ENCODE measurements at regions not wholly inside any gene's neighbourhood (a gene's known extent, or its start where the extent isn't known, plus 50 kb on each side); places are given as distances from the start of the nearest gene placed in this dataset.

DNA sequence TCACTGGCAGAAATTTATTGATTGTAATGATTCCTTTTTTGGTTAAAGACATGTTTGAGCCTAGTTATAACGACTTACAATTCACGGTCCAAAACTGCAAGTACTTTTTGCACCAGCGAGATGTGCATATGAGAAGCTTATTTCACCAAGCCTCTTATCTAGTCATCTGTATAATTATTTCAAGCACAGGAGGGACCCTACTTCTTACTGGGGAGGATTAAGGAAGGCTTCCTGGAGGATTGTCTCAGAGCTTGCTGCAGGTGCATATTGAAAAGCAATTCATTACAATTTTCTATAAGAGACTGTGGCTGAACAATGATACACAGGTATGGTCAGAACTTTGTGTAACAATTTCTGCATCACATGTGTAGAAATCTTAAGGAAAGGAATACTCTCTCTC lies 152.9 kb downstream of the CAND1 start:
- in situ Hi-C loops (cut with HindIII; ENCODE audit: low pct_ligation_motif_present, low pct_unique_long_range_greater_than_20kb, low sequenced_read_pairs), result no loop called here
- DNase-seq, result no peak

- DNase-seq, result no peak
- in situ Hi-C loops (cut with HindIII; ENCODE audit: low pct_ligation_motif_present, low pct_unique_long_range_greater_than_20kb, low sequenced_read_pairs), result no loop called here
Observed at GRCh38 chr12:67424784-67425183, 155.6 kb downstream of the CAND1 start.

- in situ Hi-C loops (cut with HindIII; ENCODE audit: low pct_ligation_motif_present, low pct_unique_long_range_greater_than_20kb, low sequenced_read_pairs), result no loop called here
- no peak for DNase-seq
Observed at GRCh38 chr12:67425394-67425793, 156.2 kb downstream of the CAND1 start.

- DNase-seq, result no peak
- in situ Hi-C loops (cut with HindIII; ENCODE audit: low pct_ligation_motif_present, low pct_unique_long_range_greater_than_20kb, low sequenced_read_pairs), result no loop called here
Observed at GRCh38 chr12:67426067-67426466, 156.9 kb downstream of the CAND1 start.

DNA sequence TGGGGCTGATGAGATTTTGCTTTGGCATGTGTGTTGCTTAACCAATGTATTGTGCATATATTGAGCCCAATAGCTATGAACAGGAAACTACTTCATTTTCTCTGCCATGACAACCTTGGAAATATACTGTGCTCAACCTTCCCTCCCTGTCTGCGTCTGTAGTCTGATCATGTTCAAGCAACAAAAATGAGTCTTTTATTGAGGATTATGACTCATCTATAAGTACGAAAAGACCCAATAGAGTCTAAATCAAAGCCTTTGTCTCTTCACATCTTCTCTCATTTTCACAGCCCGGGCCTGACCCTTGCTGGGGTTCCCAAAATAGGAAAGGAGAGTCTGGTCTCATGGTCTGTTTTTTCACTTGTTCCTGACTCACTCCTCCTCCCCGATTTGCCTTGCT lies 158.2 kb downstream of the CAND1 start:
- DNase-seq, result no peak
- in situ Hi-C loops (cut with HindIII; ENCODE audit: low pct_ligation_motif_present, low pct_unique_long_range_greater_than_20kb, low sequenced_read_pairs), result no loop called here

DNA sequence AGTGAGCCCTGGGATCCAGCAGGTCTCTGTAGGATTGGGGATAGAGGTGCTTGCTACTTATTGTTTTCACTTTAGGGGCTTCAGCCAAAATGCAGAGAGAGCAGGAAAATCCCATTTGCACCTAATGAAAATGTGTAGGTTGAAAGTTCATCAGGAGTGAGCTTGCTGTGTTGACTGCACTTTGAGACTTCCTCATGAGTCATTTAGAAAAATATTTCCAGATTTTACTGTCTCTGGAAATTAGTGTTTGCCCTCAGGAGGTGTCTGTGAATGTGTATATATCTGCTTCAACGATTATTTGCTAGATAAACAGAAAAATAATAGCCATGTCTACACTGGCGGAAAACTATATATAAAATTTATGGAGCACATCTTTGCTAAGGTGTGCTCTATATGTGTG lies 159.3 kb downstream of the CAND1 start:
- DNase-seq, result no peak
- in situ Hi-C loops (cut with HindIII; ENCODE audit: low pct_ligation_motif_present, low pct_unique_long_range_greater_than_20kb, low sequenced_read_pairs), result no loop called here

GRCh38 chr12:67430708-67431335 lies 161.7 kb downstream of the CAND1 start:
- in situ Hi-C loops (cut with HindIII; ENCODE audit: low pct_ligation_motif_present, low pct_unique_long_range_greater_than_20kb, low sequenced_read_pairs), result no loop called here
- no peak for DNase-seq

DNA sequence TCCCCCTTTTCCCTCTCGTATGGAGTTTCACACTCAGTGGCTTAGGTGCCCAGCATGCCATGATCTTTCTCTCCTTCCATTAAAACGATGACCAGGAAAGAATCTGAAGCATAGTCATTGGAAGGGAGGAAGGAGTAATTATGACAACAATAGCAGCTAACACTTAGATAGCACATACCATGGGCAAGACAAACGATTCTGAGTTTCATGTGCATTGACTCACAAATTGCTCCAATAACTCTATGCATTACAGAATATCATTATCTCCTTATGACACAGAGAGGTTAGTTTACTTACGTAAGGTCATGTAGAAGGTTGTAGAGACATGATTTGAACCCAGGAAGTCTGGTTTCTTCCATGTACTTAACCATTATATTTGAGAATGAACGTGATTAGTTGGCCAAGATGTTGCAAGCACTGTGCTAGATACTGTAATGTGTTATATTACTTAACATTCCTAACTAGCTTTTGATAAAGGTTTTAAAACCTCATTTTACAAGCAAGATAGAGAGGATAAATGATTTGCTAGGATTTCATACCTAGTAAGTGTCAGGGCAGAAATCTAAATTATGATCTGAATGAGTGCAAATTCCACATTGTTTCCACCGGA lies 162.4 kb downstream of the CAND1 start:
- in situ Hi-C loops (cut with HindIII; ENCODE audit: low pct_ligation_motif_present, low pct_unique_long_range_greater_than_20kb, low sequenced_read_pairs), result no loop called here
- DNase-seq, result no peak

- DNase-seq, result no peak
- in situ Hi-C loops (cut with HindIII; ENCODE audit: low pct_ligation_motif_present, low pct_unique_long_range_greater_than_20kb, low sequenced_read_pairs), result no loop called here
Observed at GRCh38 chr12:67433385-67434175, 164.4 kb downstream of the CAND1 start.

DNA sequence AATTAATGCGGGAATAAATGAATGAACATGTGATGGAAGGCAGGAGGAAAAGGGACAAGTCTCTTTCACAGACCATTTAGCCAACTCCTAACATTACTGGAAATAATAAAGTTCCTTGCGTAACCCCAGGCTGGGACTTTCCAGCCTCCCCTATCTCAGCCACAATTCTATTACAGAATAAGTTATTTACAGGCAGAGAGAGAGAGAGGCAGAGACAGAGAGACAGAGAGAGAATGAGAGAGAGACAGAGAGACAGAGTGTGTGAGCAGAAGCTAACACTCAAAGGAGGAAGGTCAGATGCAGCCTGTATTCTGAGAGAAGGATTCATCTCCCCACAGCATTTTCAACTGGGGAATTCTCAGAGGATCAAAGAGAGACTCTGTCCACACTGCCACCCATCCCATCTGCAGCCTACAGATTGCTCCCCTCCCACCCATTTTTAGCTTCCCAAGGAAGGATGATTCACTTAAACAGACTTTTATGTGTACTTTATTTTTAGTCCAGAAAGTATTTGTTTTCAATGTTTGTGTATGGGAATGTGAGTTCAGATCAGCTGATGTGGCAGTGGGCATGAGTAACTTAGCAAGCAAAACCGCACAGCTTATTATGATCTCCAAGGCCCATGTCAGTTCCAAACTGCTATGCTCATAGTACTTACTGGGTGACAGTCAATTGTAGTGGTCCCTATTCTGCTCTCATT lies 165.7 kb downstream of the CAND1 start:
- no peak for DNase-seq
- in situ Hi-C loops (cut with HindIII; ENCODE audit: low pct_ligation_motif_present, low pct_unique_long_range_greater_than_20kb, low sequenced_read_pairs), result no loop called here

- in situ Hi-C loops (cut with HindIII; ENCODE audit: low pct_ligation_motif_present, low pct_unique_long_range_greater_than_20kb, low sequenced_read_pairs), result no loop called here
- no peak for DNase-seq
Observed at GRCh38 chr12:67436230-67436629, 167.1 kb downstream of the CAND1 start.

GRCh38 chr12:67437011-67437410 lies 167.9 kb downstream of the CAND1 start:
- in situ Hi-C loops (cut with HindIII; ENCODE audit: low pct_ligation_motif_present, low pct_unique_long_range_greater_than_20kb, low sequenced_read_pairs), result no loop called here

DNA sequence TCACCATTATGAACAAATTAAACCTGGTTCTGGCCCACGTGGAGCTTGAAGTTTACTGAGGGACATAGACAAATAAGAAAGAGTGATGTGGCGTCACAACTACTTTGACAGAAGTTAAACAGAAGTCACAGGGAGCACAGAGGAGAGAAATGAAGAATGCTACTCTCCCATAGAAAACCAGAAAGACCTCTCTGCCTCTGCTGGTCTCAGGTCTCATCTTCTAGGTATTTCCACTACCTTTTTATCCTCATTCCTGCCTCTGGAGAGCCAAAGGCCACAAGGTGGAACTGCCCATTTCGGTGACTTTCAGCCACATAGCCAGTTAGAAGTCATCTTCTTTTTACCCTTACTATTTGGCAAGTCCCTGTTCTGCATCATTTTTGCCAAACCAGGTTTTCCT lies 170.5 kb downstream of the CAND1 start:
- DNase-seq, result no peak
- in situ Hi-C loops (cut with HindIII; ENCODE audit: low pct_ligation_motif_present, low pct_unique_long_range_greater_than_20kb, low sequenced_read_pairs), result no loop called here

More at GRCh38 chr12:67437011-67437410, 167.9 kb downstream of the CAND1 start:
- no peak for DNase-seq

- peak; percentile 86 for DNase-seq
Observed at GRCh38 chr12:67441736-67442346, 172.7 kb downstream of the CAND1 start.

DNA sequence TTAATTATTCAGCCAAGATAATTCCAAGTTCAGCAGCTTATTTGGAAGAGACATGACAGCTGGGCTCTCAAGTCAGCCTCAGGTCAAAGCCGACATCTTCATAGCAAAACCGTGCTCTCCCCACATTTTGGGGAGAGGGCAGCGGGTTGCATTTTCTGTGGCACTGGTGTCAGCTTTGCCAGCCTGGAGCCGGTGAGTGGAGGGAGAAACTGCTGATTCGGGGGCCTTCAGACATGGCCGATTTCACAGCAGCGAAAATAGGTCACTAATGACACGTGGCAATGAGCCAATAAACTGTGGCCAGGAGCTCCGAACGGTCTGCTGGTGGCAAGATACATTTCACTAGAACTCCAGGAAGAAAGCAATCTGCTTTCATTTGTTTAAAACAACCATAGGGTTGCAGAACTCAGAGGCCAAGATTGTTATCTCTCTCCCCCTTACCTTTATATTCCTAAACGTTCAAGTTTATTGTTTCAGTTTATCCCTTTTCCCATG lies 173.2 kb downstream of the CAND1 start:
- in situ Hi-C loops (cut with HindIII; ENCODE audit: low pct_ligation_motif_present, low pct_unique_long_range_greater_than_20kb, low sequenced_read_pairs), result no loop called here
- DNase-seq, result no peak

More at GRCh38 chr12:67441736-67442346, 172.7 kb downstream of the CAND1 start:
- in situ Hi-C loops (cut with HindIII; ENCODE audit: low pct_ligation_motif_present, low pct_unique_long_range_greater_than_20kb, low sequenced_read_pairs), result no loop called here

GRCh38 chr12:67442896-67443295 lies 173.7 kb downstream of the CAND1 start:
- DNase-seq, result no peak
- in situ Hi-C loops (cut with HindIII; ENCODE audit: low pct_ligation_motif_present, low pct_unique_long_range_greater_than_20kb, low sequenced_read_pairs), result no loop called here

- in situ Hi-C loops (cut with HindIII; ENCODE audit: low pct_ligation_motif_present, low pct_unique_long_range_greater_than_20kb, low sequenced_read_pairs), result no loop called here
- DNase-seq, result no peak
Observed at GRCh38 chr12:67444542-67444941, 175.4 kb downstream of the CAND1 start.

- in situ Hi-C loops (cut with HindIII; ENCODE audit: low pct_ligation_motif_present, low pct_unique_long_range_greater_than_20kb, low sequenced_read_pairs), result no loop called here
- DNase-seq, result no peak
Observed at GRCh38 chr12:67446716-67447115, 177.6 kb downstream of the CAND1 start.

GRCh38 chr12:67447180-67447579 lies 178.0 kb downstream of the CAND1 start:
- DNase-seq, result no peak
- in situ Hi-C loops (cut with HindIII; ENCODE audit: low pct_ligation_motif_present, low pct_unique_long_range_greater_than_20kb, low sequenced_read_pairs), result no loop called here

Data from ACHN (cell line).